SK-N-SH (cell line): ENCODE measurements at regions not wholly inside any gene's neighbourhood (a gene's known extent, or its start where the extent isn't known, plus 50 kb on each side); places are given as distances from the start of the nearest gene placed in this dataset.

Source experiments
- CTCF ChIA-PET: fragments of 300-600, 350-600 bp; formaldehyde crosslinking; extraction: SDS; loops from one replicate; lab custom pipeline; 2021; lab: Yijun Ruan, JAX
- POLR2A ChIA-PET: fragments of 350-600 bp; sonication (Branson Sonifier 250); formaldehyde crosslinking; extraction: SDS; loops from one replicate; lab custom pipeline; 2020; ENCODE audit warnings: antibody characterized with exemption, inconsistent platforms; lab: Yijun Ruan, JAX
- DNase-seq: peaks from one replicate; pipeline ENCODE4 v3.0.0; 2012
- H2AFZ ChIP-seq: fragments of 200-600 bp; sonication (generic); 2 replicates; pipeline ENCODE4 v1.8.1; 2016; ENCODE audit warnings: antibody characterized with exemption, mild to moderate bottlenecking, low read depth
- H3F3A ChIP-seq: fragments of 200-600 bp; sonication (generic); replicated peaks from 2 replicates; pipeline ENCODE3; 2016; ENCODE audit warnings: antibody characterized with exemption, mild to moderate bottlenecking; ENCODE audit not compliant: insufficient read depth
- H3K27ac ChIP-seq, 2 experiments: fragments of 200-500 bp in 1 of 2; fragments of 200-600 bp in 1 of 2; sonication (Bioruptor generic) in 1 of 2; sonication (generic), shearing (Covaris generic) in 1 of 2; 2 replicates each; pipeline versions ENCODE4 v1.5.1 to v1.6.1; 2014 to 2016; ENCODE audit warnings: low read depth in 2 of 2, inconsistent platforms in 1 of 2, low read length in 1 of 2, mild to moderate bottlenecking in 1 of 2, mixed read lengths in 1 of 2
- H3K27me3 ChIP-seq: fragments of 200-600 bp; sonication (generic), shearing (Covaris generic); 2 replicates; pipeline ENCODE4 v1.6.1; 2016; ENCODE audit warnings: mixed run types; ENCODE audit not compliant: insufficient read depth
- H3K36me3 ChIP-seq, 2 experiments: fragments of 200-500 bp in 1 of 2; fragments of 200-600 bp in 1 of 2; sonication (Bioruptor generic) in 1 of 2; sonication (generic) in 1 of 2; replicated peaks in 1 of 2; 2 replicates each; pipeline versions ENCODE3 to v1.5.1; 2014 to 2016; ENCODE audit warnings: low read length in 1 of 2, mild to moderate bottlenecking in 1 of 2; ENCODE audit not compliant: insufficient read depth in 2 of 2, control insufficient read depth in 1 of 2
- H3K4me1 ChIP-seq, 2 experiments: fragments of 200-500 bp in 1 of 2; fragments of 200-600 bp in 1 of 2; sonication (Bioruptor generic) in 1 of 2; sonication (generic), shearing (Covaris generic) in 1 of 2; 2 replicates each; pipeline versions ENCODE4 v1.5.1 to v1.6.1; 2014 to 2016; ENCODE audit warnings: low read depth in 1 of 2, low read length in 1 of 2, mixed run types in 1 of 2; ENCODE audit not compliant: insufficient read depth in 2 of 2, control insufficient read depth in 1 of 2
- H3K4me2 ChIP-seq: fragments of 200-600 bp; sonication (generic), shearing (Covaris generic); 2 replicates; pipeline ENCODE4 v1.6.1; 2017; ENCODE audit warnings: mixed run types
- H3K4me3 ChIP-seq, 2 experiments: fragments of 200-500 bp in 1 of 2; fragments of 200-600 bp in 1 of 2; sonication (Bioruptor generic) in 1 of 2; sonication (generic), shearing (Covaris generic) in 1 of 2; 2 replicates each; pipeline versions ENCODE4 v1.5.1 to v1.8.1; 2014 to 2016; ENCODE audit warnings: low read depth in 2 of 2, inconsistent platforms in 1 of 2, low read length in 1 of 2, mild to moderate bottlenecking in 1 of 2, mixed read lengths in 1 of 2, moderate library complexity in 1 of 2
- H3K79me2 ChIP-seq: fragments of 200-600 bp; sonication (generic); 2 replicates; pipeline ENCODE4 v1.8.1; 2017; ENCODE audit warnings: mild to moderate bottlenecking; ENCODE audit not compliant: insufficient read depth
- H3K9ac ChIP-seq: fragments of 200-600 bp; sonication (generic); 2 replicates; pipeline ENCODE4 v1.6.1; 2017; ENCODE audit warnings: mixed run types
- H3K9me2 ChIP-seq: fragments of 200-600 bp; sonication (generic); 2 replicates; pipeline ENCODE4 v1.6.1; 2017; ENCODE audit warnings: mixed run types
- H3K9me3 ChIP-seq: fragments of 200-600 bp; sonication (generic); 2 replicates; pipeline ENCODE4 v1.6.1; 2017; ENCODE audit warnings: mixed run types, mild to moderate bottlenecking, moderate library complexity
- H4K20me1 ChIP-seq: fragments of 200-600 bp; sonication (generic); 2 replicates; pipeline ENCODE4 v1.6.1; 2017; ENCODE audit warnings: mild to moderate bottlenecking, mixed run types; ENCODE audit not compliant: insufficient read depth
- ELF1 ChIP-seq: IDR thresholded peaks from 2 replicates; pipeline ENCODE4 v1.4.0; 2012
- FOXM1 ChIP-seq: IDR thresholded peaks from 2 replicates; pipeline ENCODE4 v1.4.0; 2012; ENCODE audit warnings: low read depth, mild to moderate bottlenecking
- IRF3 ChIP-seq: fragments of 150-350 bp; IDR thresholded peaks from 2 replicates; pipeline ENCODE4 v1.6.1; 2016; ENCODE audit warnings: mild to moderate bottlenecking, low read depth, low read length
- NFIC ChIP-seq: IDR thresholded peaks from 2 replicates; pipeline ENCODE4 v1.4.0; 2012; ENCODE audit warnings: borderline replicate concordance
- PBX3 ChIP-seq: IDR thresholded peaks from 2 replicates; pipeline ENCODE4; 2012
- RCOR1 ChIP-seq: fragments of 150-350 bp; IDR thresholded peaks from 2 replicates; pipeline ENCODE4 v1.6.1; 2017; ENCODE audit warnings: antibody characterized with exemption, low read length
- SIN3A ChIP-seq: IDR thresholded peaks from 2 replicates; pipeline ENCODE4 v1.6.1; 2012; ENCODE audit warnings: low read depth, mild to moderate bottlenecking, low read length, moderate library complexity, borderline replicate concordance
- SMC3 ChIP-seq: IDR thresholded peaks from 2 replicates; pipeline ENCODE4 v1.6.1; 2012; ENCODE audit warnings: low read depth, low read length, improper control_type of control experiment
- TCF12 ChIP-seq: IDR thresholded peaks from 2 replicates; pipeline ENCODE4 v1.4.0; 2012
- TEAD4 ChIP-seq: IDR thresholded peaks from 2 replicates; pipeline ENCODE4 v1.4.0; 2012; ENCODE audit warnings: mild to moderate bottlenecking, borderline replicate concordance; ENCODE audit not compliant: insufficient read depth
- WGBS: methylation state at CpG from one replicate; pipeline ENCODE4 v1.1.6; 2017; ENCODE audit warnings: low lambda C conversion rate; 5-methylcytosine and 5-hydroxymethylcytosine counted together
- TF ChIP-seq, protein P1 (sequence below): fragments of 150-350 bp; IDR thresholded peaks from 2 replicates; pipeline ENCODE4 v1.6.1; 2017; ENCODE audit warnings: antibody characterized with exemption, low read length, low read depth, borderline replicate concordance

DNA sequence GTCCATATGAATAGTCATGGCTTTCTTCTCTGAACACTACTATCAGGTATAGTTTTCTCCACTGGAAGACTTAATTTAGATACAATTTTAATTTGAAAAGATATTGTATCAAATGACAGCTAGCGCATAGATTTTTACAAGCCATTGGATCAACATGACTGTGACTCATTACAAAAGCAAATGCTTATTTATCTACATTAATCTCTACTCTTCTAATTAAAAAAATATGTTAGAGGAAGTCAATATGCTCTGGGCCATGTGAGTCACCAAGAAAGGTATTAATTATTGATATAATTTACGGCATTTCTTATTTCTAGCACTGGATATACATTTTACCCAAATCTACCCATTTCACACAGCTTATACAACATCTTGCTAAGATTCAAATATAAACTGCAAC is 800.3 kb upstream of the GBE1 start:
- H3K36me3 ChIP-seq: no peaks in the 10 kb centered on the region
- H3K9ac ChIP-seq: no peak overlapping the region
- no peaks in the 10 kb centered on the region for H3K79me2 ChIP-seq
- no peaks in the 10 kb centered on the region; the same call in 1 of the 2 replicates for H3K9me2 ChIP-seq
- TF ChIP-seq SMC3 (no peak), IRF3 (no peak), TEAD4 (no peak), RCOR1 (no peak)
- H4K20me1 ChIP-seq: no peaks in the 10 kb centered on the region
- H3K4me3 ChIP-seq: no peak overlapping the region
- H3K4me2 ChIP-seq: no peak overlapping the region
- H3K4me1 ChIP-seq: no peaks in the 10 kb centered on the region
- no peaks in the 10 kb centered on the region for H3K9me3 ChIP-seq
- H2AFZ ChIP-seq: no peak overlapping the region
- CTCF ChIA-PET: no interaction called here
- H3K27me3 ChIP-seq: no peaks in the 10 kb centered on the region; the same call in 1 of the 2 replicates
- WGBS: 5% methylated on average over 2 of the region's 2 CpGs
- no peak overlapping the region for H3K27ac ChIP-seq
- H3F3A ChIP-seq: no peaks in the 10 kb centered on the region
- no peak for DNase-seq
- POLR2A ChIA-PET: no interaction called here

GRCh38 chr3:82558081-82558480 is 796.6 kb upstream of the GBE1 start:
- no peak for DNase-seq
- TF ChIP-seq SMC3: no peak
- TF ChIP-seq, protein P1, sequence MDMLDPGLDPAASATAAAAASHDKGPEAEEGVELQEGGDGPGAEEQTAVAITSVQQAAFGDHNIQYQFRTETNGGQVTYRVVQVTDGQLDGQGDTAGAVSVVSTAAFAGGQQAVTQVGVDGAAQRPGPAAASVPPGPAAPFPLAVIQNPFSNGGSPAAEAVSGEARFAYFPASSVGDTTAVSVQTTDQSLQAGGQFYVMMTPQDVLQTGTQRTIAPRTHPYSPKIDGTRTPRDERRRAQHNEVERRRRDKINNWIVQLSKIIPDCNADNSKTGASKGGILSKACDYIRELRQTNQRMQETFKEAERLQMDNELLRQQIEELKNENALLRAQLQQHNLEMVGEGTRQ: no peak
- no peak for TF ChIP-seq TCF12
- no peak for TF ChIP-seq SIN3A
- TF ChIP-seq ELF1: no peak
- no peak for TF ChIP-seq RCOR1
- TF ChIP-seq NFIC: no peak
- TF ChIP-seq PBX3: no peak
- no peak for TF ChIP-seq IRF3
- TF ChIP-seq FOXM1: no peak
- Histone ChIP-seq H2AFZ (no peak overlapping the region), H3K4me3 (no peak overlapping the region), H3K4me1 (no peaks in the 10 kb centered on the region), H3K36me3 (no peaks in the 10 kb centered on the region), H3K79me2 (no peaks in the 10 kb centered on the region), H3K9me3 (no peaks in the 10 kb centered on the region), H3F3A (no peaks in the 10 kb centered on the region), H3K27ac (no peak overlapping the region), H3K9me2 (no peaks in the 10 kb centered on the region; the same call in 1 of the 2 replicates), H3K9ac (no peak overlapping the region), H4K20me1 (no peaks in the 10 kb centered on the region), H3K27me3 (no peaks in the 10 kb centered on the region; the same call in 1 of the 2 replicates), H3K4me2 (no peak overlapping the region)
- ChIA-PET POLR2A (no interaction called here), CTCF (no interaction called here)
- WGBS: 0% methylated on average over 1 of the region's 1 CpG
